Upper lobe of left lung (tissue), 6 donors: ENCODE measurements at regions not wholly inside any gene's neighbourhood (a gene's known extent, or its start where the extent isn't known, plus 50 kb on each side); places are given as distances from the start of the nearest gene placed in this dataset.

ENCODE experiments used
- ATAC-seq, 2 donors: fragments of 200-7000 bp; cut with Tn5 transposase; one replicate each; pipeline ENCODE4 v1.9.1; 2022; ENCODE audit warnings: mild to moderate bottlenecking in 2 of 2, moderate library complexity in 2 of 2; ENCODE audit not compliant: low FRiP score in 2 of 2
- DNase-seq, 2 donors: peaks; one replicate each; pipeline ENCODE4 v3.0.0-alpha.2; 2019 to 2020
- H3K27ac ChIP-seq, 4 donors: fragments of 200-600 bp; sonication (generic); one replicate each; pipeline ENCODE4 v1.5.1; 2016 to 2019
- H3K27me3 ChIP-seq, 4 donors: fragments of 200-600 bp; sonication (generic); one replicate each; pipeline ENCODE4 v1.5.1; 2017 to 2019
- H3K36me3 ChIP-seq, 4 donors: fragments of 200-600 bp; sonication (generic); one replicate each; pipeline ENCODE4 v1.5.1; 2016 to 2019
- H3K4me1 ChIP-seq, 4 donors: fragments of 200-600 bp; sonication (generic); one replicate each; pipeline ENCODE4 v1.5.1; 2018 to 2019
- H3K4me3 ChIP-seq, 4 donors: fragments of 200-600 bp; sonication (generic); one replicate each; pipeline ENCODE4 v1.5.1; 2017 to 2019; ENCODE audit warnings: mild to moderate bottlenecking in 2 of 4, moderate library complexity in 1 of 4
- H3K9me3 ChIP-seq, 4 donors: fragments of 200-600 bp; sonication (generic); one replicate each; pipeline ENCODE4 v1.5.1; 2018 to 2019
- CTCF ChIP-seq, 6 experiments: fragments of 450-650 bp in 4 of 6; fragments of 200-600 bp in 2 of 6; sonication (generic) in 2 of 6; IDR thresholded peaks; one replicate each; pipeline ENCODE4 v1.5.1; 2016 to 2019; ENCODE audit warnings: antibody characterized with exemption in 6 of 6
- EP300 ChIP-seq, 4 donors: sonication (generic); formaldehyde crosslinking; IDR thresholded peaks; one replicate each; pipeline ENCODE4 v1.5.1; 2017; ENCODE audit warnings: antibody characterized with exemption in 4 of 4, control low read depth in 2 of 4
- POLR2A ChIP-seq, 4 donors: fragments of 450-650 bp; IDR thresholded peaks; one replicate each; pipeline ENCODE4 v1.5.1; 2016 to 2017; ENCODE audit warnings: antibody characterized with exemption in 4 of 4, mild to moderate bottlenecking in 2 of 4
- POLR2AphosphoS5 ChIP-seq, 2 donors: sonication (generic); formaldehyde crosslinking; IDR thresholded peaks; one replicate each; pipeline ENCODE4 v1.5.1; 2017; ENCODE audit warnings: antibody characterized with exemption in 2 of 2
- WGBS, 2 donors: methylation state at CpG; one replicate each; pipeline ENCODE4 v1.1.5; 2017 to 2018; 5-methylcytosine and 5-hydroxymethylcytosine counted together
- donor health status: DM: no; HTN: no; CAD: no; lungs with moderate emphysema.
- donor health status: DM: no; HTN: yes; CAD: no; lungs with severe emphysema.

GRCh38 chr12:13436182-13436581 is 239.7 kb downstream of the EMP1 start:
- no peaks in the 10 kb centered on the region for H3K27me3 ChIP-seq
- DNase-seq (no peak), ATAC-seq (no peak)
- TF ChIP-seq POLR2AphosphoS5 (IDR thresholded peaks at IDR 0.05): no peak
- TF ChIP-seq POLR2A (IDR thresholded peaks at IDR 0.05): no peak
- TF ChIP-seq EP300 (IDR thresholded peaks at IDR 0.05): no peak
- no peak for TF ChIP-seq CTCF (IDR thresholded peaks at IDR 0.05)
- no peak overlapping the region for H3K27ac ChIP-seq
- H3K4me3 ChIP-seq: no peak overlapping the region
- H3K36me3 ChIP-seq: no peaks in the 10 kb centered on the region
- H3K9me3 ChIP-seq: no peaks in the 10 kb centered on the region
- 64 to 79% methylated on average over 2 of the region's 2 CpGs for WGBS, 2 donors
- H3K4me1 ChIP-seq: no peaks in the 10 kb centered on the region

GRCh38 chr12:13435235-13435933 is 238.9 kb downstream of the EMP1 start:
- no peak for ATAC-seq

GRCh38 chr12:13433768-13434167 is 237.2 kb downstream of the EMP1 start:
- Histone ChIP-seq H3K27me3 (no peaks in the 10 kb centered on the region), H3K27ac (no peak overlapping the region), H3K4me3 (no peak overlapping the region), H3K4me1 (no peaks in the 10 kb centered on the region), H3K36me3 (no peaks in the 10 kb centered on the region), H3K9me3 (no peaks in the 10 kb centered on the region)
- ATAC-seq: no peak
- DNase-seq: no peak
- TF ChIP-seq EP300 (IDR thresholded peaks at IDR 0.05) (no peak), POLR2AphosphoS5 (IDR thresholded peaks at IDR 0.05) (no peak), CTCF (IDR thresholded peaks at IDR 0.05) (no peak), POLR2A (IDR thresholded peaks at IDR 0.05) (no peak)

More at GRCh38 chr12:13435235-13435933, 238.9 kb downstream of the EMP1 start:
- no peak overlapping the region for H3K27ac ChIP-seq
- H3K9me3 ChIP-seq: no peaks in the 10 kb centered on the region
- H3K36me3 ChIP-seq: no peaks in the 10 kb centered on the region
- no peak for DNase-seq
- H3K4me3 ChIP-seq: no peak overlapping the region
- no peaks in the 10 kb centered on the region for H3K4me1 ChIP-seq
- H3K27me3 ChIP-seq: no peaks in the 10 kb centered on the region
- TF ChIP-seq CTCF (IDR thresholded peaks at IDR 0.05) (no peak), EP300 (IDR thresholded peaks at IDR 0.05) (no peak), POLR2AphosphoS5 (IDR thresholded peaks at IDR 0.05) (no peak), POLR2A (IDR thresholded peaks at IDR 0.05) (no peak)
- WGBS, 2 donors: 56 to 61% methylated on average over 4 of the region's 4 CpGs

GRCh38 chr12:13431041-13431440 is 234.5 kb downstream of the EMP1 start:
- Histone ChIP-seq H3K36me3 (no peaks in the 10 kb centered on the region), H3K4me3 (no peak overlapping the region), H3K4me1 (no peaks in the 10 kb centered on the region), H3K27me3 (no peaks in the 10 kb centered on the region), H3K9me3 (peaks cover 0 to 5% (median 0%) of the 10 kb centered on the region in 4 donors), H3K27ac (no peak overlapping the region)
- no peak for ATAC-seq
- TF ChIP-seq POLR2AphosphoS5 (IDR thresholded peaks at IDR 0.05) (no peak), POLR2A (IDR thresholded peaks at IDR 0.05) (no peak), EP300 (IDR thresholded peaks at IDR 0.05) (no peak), CTCF (IDR thresholded peaks at IDR 0.05) (no peak)
- no peak for DNase-seq
- WGBS, 2 donors: 89 to 96% methylated on average over 1 of the region's 1 CpG
